Ishikawa (cell line): ENCODE measurements at regions not wholly inside any gene's neighbourhood (a gene's known extent, or its start where the extent isn't known, plus 50 kb on each side); places are given as distances from the start of the nearest gene placed in this dataset.

ENCODE experiments used
- CREB1 ChIP-seq: IDR thresholded peaks from 2 replicates; pipeline ENCODE4 v1.6.1; 2012; ENCODE audit warnings: low read depth
- EP300 ChIP-seq: IDR thresholded peaks from 2 replicates; pipeline ENCODE4 v1.6.1; 2012; ENCODE audit warnings: borderline replicate concordance
- RAD21 ChIP-seq: IDR thresholded peaks from 2 replicates; pipeline ENCODE4 v1.6.1; 2012; ENCODE audit warnings: low read depth
- TAF1 ChIP-seq: IDR thresholded peaks from 2 replicates; pipeline ENCODE4 v1.6.1; 2012; ENCODE audit warnings: low read depth, mild to moderate bottlenecking
- TCF12 ChIP-seq: IDR thresholded peaks from 2 replicates; pipeline ENCODE4 v1.6.1; 2012; ENCODE audit warnings: low read depth
- TF ChIP-seq, protein P1 (sequence below): IDR thresholded peaks from 2 replicates; pipeline ENCODE4 v1.6.1; 2012

DNA sequence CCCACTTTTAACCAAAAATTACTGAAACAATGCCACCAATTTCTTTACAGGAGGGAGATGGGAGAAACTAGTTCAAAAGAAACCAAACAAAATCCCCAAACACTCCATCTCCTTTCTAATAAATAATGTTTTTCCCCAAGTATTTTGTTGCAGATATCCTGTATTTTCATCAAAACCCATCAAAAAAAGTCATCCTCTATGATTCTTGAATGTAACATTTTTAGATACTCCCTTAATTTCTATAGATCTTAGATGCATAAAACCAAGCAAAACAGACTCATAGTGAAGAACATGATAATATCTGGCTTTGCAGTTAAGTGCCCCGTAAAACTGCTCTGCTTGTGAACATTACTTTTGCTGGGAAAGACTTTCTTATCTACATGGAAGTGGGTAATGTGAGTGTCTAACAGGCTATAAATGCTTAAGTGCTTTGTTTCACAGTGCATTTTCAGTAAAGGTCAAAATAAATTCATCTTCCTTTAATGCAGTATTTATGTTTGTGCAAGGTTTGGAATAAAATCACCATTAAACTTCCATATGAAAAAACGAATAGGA is 77.3 kb upstream of the TBCA start:
- no peak for TF ChIP-seq TAF1
- no peak for TF ChIP-seq RAD21
- no peak for TF ChIP-seq CREB1
- TF ChIP-seq, protein P1, sequence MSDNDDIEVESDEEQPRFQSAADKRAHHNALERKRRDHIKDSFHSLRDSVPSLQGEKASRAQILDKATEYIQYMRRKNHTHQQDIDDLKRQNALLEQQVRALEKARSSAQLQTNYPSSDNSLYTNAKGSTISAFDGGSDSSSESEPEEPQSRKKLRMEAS: no peak
- no peak for TF ChIP-seq EP300
- TF ChIP-seq TCF12: no peak
